HEK293 (cell line): ENCODE measurements at regions not wholly inside any gene's neighbourhood (a gene's known extent, or its start where the extent isn't known, plus 50 kb on each side); places are given as distances from the start of the nearest gene placed in this dataset.

Experiments
- ZBTB1 ChIP-seq: fragments of 450-650 bp; formaldehyde crosslinking; IDR thresholded peaks from 2 replicates; pipeline ENCODE4 v1.5.1; 2016; ENCODE audit warnings: missing biosample characterization, missing genetic modification characterization
- ZBTB7A ChIP-seq: fragments of 450-650 bp; formaldehyde crosslinking; IDR thresholded peaks from 2 replicates; pipeline ENCODE4 v1.5.1; 2016; ENCODE audit warnings: low read depth, missing biosample characterization, missing genetic modification characterization
- ZEB2 ChIP-seq: fragments of 450-650 bp; formaldehyde crosslinking; IDR thresholded peaks from 2 replicates; pipeline ENCODE4 v1.5.1; 2016; ENCODE audit warnings: missing biosample characterization, missing genetic modification characterization
- ZIC2 ChIP-seq: fragments of 450-650 bp; formaldehyde crosslinking; IDR thresholded peaks from 2 replicates; pipeline ENCODE4 v1.5.1; 2016; ENCODE audit warnings: missing biosample characterization, missing genetic modification characterization
- ZNF138 ChIP-seq: fragments of 450-650 bp; formaldehyde crosslinking; IDR thresholded peaks from 2 replicates; pipeline ENCODE4 v1.5.1; 2016; ENCODE audit warnings: missing biosample characterization, missing genetic modification characterization, borderline replicate concordance
- ZNF521 ChIP-seq: fragments of 450-650 bp; formaldehyde crosslinking; IDR thresholded peaks from 2 replicates; pipeline ENCODE4 v1.5.1; 2017; ENCODE audit warnings: missing biosample characterization, mild to moderate bottlenecking, missing genetic modification characterization
- ZNF548 ChIP-seq: fragments of 450-650 bp; formaldehyde crosslinking; IDR thresholded peaks from 2 replicates; pipeline ENCODE4 v1.5.1; 2016; ENCODE audit warnings: missing biosample characterization, missing genetic modification characterization
- ZNF747 ChIP-seq: fragments of 450-650 bp; formaldehyde crosslinking; IDR thresholded peaks from 2 replicates; pipeline ENCODE4 v1.5.1; 2016; ENCODE audit warnings: missing biosample characterization, missing genetic modification characterization
- TF ChIP-seq, protein P1 (sequence below): fragments of 450-650 bp; formaldehyde crosslinking; IDR thresholded peaks from 2 replicates; pipeline ENCODE4 v1.5.1; 2016; ENCODE audit warnings: missing biosample characterization, missing genetic modification characterization
- TF ChIP-seq, protein P2 (sequence below): fragments of 450-650 bp; formaldehyde crosslinking; IDR thresholded peaks from 2 replicates; pipeline ENCODE4 v1.5.1; 2016; ENCODE audit warnings: missing biosample characterization, missing genetic modification characterization
- TF ChIP-seq, protein P3 (sequence below): fragments of 450-650 bp; formaldehyde crosslinking; IDR thresholded peaks from 2 replicates; pipeline ENCODE4 v1.5.1; 2016; ENCODE audit warnings: missing biosample characterization, missing genetic modification characterization, borderline replicate concordance
- TF ChIP-seq, protein P4 (sequence below): fragments of 450-650 bp; formaldehyde crosslinking; IDR thresholded peaks from 2 replicates; pipeline ENCODE4 v1.5.1; 2016; ENCODE audit warnings: missing biosample characterization, missing genetic modification characterization
- TF ChIP-seq, protein P5 (sequence below): fragments of 450-650 bp; formaldehyde crosslinking; IDR thresholded peaks from 2 replicates; pipeline ENCODE4 v1.5.1; 2016; ENCODE audit warnings: missing biosample characterization, missing genetic modification characterization

DNA sequence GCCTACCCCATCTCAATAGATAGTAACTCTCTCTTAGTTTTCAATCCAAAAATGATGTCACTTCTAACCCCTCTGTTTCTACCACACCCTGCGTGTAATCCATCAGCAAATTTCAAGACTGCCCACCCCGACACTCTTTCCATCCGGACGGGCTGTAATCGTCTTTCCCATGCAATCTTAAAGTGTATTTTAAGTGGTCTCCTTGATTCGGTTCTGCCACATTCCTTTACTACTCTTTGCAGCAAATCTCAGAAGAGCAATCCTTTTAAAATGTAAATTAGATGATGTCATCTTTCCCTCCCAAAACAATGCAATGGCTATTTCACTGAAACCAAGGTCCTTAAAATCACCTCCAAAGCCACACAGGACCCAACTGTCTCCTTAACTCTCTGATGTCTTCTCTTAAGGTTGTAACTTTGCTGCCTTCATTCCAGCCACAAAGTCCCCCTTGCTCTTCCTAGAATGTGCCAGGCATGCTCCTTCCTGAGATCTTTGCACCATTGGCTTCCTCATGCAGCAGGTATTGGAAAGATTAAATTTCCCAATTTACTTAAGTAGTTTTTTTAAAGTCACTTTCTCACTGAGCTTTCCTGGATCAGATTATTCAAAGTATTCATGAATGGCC, 932.5 kb upstream of the WWC1 start:
- TF ChIP-seq, protein P1, sequence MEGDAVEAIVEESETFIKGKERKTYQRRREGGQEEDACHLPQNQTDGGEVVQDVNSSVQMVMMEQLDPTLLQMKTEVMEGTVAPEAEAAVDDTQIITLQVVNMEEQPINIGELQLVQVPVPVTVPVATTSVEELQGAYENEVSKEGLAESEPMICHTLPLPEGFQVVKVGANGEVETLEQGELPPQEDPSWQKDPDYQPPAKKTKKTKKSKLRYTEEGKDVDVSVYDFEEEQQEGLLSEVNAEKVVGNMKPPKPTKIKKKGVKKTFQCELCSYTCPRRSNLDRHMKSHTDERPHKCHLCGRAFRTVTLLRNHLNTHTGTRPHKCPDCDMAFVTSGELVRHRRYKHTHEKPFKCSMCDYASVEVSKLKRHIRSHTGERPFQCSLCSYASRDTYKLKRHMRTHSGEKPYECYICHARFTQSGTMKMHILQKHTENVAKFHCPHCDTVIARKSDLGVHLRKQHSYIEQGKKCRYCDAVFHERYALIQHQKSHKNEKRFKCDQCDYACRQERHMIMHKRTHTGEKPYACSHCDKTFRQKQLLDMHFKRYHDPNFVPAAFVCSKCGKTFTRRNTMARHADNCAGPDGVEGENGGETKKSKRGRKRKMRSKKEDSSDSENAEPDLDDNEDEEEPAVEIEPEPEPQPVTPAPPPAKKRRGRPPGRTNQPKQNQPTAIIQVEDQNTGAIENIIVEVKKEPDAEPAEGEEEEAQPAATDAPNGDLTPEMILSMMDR (tag by site-specific recombination): no peak
- TF ChIP-seq ZNF138 (tag by site-specific recombination) (no peak), ZBTB7A (tag by site-specific recombination) (no peak), ZNF747 (tag by site-specific recombination) (no peak), ZIC2 (tag by site-specific recombination) (no peak), ZNF521 (no peak), ZEB2 (tag by site-specific recombination) (no peak), ZBTB1 (tag by site-specific recombination) (no peak), ZNF548 (tag by site-specific recombination) (no peak)
- TF ChIP-seq, protein P2, sequence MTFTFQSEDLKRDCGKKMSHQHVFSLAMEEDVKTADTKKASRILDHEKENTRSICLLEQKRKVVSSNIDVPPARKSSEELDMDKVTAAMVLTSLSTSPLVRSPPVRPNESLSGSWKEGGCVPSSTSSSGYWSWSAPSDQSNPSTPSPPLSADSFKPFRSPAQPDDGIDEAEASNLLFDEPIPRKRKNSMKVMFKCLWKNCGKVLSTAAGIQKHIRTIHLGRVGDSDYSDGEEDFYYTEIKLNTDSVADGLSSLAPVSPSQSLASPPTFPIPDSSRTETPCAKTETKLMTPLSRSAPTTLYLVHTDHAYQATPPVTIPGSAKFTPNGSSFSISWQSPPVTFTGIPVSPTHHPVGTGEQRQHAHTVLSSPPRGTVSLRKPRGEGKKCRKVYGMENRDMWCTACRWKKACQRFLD (tag by site-specific recombination): no peak
- TF ChIP-seq, protein P3, sequence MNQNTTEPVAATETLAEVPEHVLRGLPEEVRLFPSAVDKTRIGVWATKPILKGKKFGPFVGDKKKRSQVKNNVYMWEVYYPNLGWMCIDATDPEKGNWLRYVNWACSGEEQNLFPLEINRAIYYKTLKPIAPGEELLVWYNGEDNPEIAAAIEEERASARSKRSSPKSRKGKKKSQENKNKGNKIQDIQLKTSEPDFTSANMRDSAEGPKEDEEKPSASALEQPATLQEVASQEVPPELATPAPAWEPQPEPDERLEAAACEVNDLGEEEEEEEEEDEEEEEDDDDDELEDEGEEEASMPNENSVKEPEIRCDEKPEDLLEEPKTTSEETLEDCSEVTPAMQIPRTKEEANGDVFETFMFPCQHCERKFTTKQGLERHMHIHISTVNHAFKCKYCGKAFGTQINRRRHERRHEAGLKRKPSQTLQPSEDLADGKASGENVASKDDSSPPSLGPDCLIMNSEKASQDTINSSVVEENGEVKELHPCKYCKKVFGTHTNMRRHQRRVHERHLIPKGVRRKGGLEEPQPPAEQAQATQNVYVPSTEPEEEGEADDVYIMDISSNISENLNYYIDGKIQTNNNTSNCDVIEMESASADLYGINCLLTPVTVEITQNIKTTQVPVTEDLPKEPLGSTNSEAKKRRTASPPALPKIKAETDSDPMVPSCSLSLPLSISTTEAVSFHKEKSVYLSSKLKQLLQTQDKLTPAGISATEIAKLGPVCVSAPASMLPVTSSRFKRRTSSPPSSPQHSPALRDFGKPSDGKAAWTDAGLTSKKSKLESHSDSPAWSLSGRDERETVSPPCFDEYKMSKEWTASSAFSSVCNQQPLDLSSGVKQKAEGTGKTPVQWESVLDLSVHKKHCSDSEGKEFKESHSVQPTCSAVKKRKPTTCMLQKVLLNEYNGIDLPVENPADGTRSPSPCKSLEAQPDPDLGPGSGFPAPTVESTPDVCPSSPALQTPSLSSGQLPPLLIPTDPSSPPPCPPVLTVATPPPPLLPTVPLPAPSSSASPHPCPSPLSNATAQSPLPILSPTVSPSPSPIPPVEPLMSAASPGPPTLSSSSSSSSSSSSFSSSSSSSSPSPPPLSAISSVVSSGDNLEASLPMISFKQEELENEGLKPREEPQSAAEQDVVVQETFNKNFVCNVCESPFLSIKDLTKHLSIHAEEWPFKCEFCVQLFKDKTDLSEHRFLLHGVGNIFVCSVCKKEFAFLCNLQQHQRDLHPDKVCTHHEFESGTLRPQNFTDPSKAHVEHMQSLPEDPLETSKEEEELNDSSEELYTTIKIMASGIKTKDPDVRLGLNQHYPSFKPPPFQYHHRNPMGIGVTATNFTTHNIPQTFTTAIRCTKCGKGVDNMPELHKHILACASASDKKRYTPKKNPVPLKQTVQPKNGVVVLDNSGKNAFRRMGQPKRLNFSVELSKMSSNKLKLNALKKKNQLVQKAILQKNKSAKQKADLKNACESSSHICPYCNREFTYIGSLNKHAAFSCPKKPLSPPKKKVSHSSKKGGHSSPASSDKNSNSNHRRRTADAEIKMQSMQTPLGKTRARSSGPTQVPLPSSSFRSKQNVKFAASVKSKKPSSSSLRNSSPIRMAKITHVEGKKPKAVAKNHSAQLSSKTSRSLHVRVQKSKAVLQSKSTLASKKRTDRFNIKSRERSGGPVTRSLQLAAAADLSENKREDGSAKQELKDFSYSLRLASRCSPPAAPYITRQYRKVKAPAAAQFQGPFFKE: no peak
- TF ChIP-seq, protein P4, sequence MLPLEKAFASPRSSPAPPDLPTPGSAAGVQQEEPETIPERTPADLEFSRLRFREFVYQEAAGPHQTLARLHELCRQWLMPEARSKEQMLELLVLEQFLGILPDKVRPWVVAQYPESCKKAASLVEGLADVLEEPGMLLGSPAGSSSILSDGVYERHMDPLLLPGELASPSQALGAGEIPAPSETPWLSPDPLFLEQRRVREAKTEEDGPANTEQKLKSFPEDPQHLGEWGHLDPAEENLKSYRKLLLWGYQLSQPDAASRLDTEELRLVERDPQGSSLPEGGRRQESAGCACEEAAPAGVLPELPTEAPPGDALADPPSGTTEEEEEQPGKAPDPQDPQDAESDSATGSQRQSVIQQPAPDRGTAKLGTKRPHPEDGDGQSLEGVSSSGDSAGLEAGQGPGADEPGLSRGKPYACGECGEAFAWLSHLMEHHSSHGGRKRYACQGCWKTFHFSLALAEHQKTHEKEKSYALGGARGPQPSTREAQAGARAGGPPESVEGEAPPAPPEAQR (tag by site-specific recombination): no peak
- TF ChIP-seq, protein P5, sequence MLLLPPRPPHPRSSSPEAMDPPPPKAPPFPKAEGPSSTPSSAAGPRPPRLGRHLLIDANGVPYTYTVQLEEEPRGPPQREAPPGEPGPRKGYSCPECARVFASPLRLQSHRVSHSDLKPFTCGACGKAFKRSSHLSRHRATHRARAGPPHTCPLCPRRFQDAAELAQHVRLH (tag by site-specific recombination): no peak
